GM20000 (cell line): ENCODE measurements at regions not wholly inside any gene's neighbourhood (a gene's known extent, or its start where the extent isn't known, plus 50 kb on each side); places are given as distances from the start of the nearest gene placed in this dataset.

Experiments
- DNase-seq: peaks from one replicate; pipeline ENCODE4 v3.0.0; 2012; ENCODE audit warnings: low spot score
- CTCF ChIP-seq: IDR thresholded peaks from 2 replicates; pipeline ENCODE4 v1.5.1; 2012; ENCODE audit warnings: mild to moderate bottlenecking, control low read depth; ENCODE audit errors: extremely low read depth, missing control alignments

GRCh38 chr12:126883697-126884096 lies 1383.3 kb upstream of the TMEM132C start:
- no peak for DNase-seq
- TF ChIP-seq CTCF: no peak

GRCh38 chr12:126889501-126889900 lies 1377.5 kb upstream of the TMEM132C start:
- no peak for DNase-seq
- TF ChIP-seq CTCF: no peak

GRCh38 chr12:126890097-126890496 lies 1376.9 kb upstream of the TMEM132C start:
- no peak for DNase-seq
- TF ChIP-seq CTCF: no peak

GRCh38 chr12:126891789-126892188 lies 1375.2 kb upstream of the TMEM132C start:
- TF ChIP-seq CTCF: no peak
- DNase-seq: no peak

- TF ChIP-seq CTCF: no peak
- DNase-seq: no peak
These were observed 1370.7 kb upstream of the TMEM132C start for GRCh38 chr12:126895951-126896913.

GRCh38 chr12:126897102-126897501 lies 1369.9 kb upstream of the TMEM132C start:
- no peak for TF ChIP-seq CTCF
- DNase-seq: no peak

GRCh38 chr12:126897778-126898177 lies 1369.2 kb upstream of the TMEM132C start:
- no peak for TF ChIP-seq CTCF
- no peak for DNase-seq
